Mesenchymal stem cell (in vitro differentiated cells and primary cell): ENCODE measurements at regions not wholly inside any gene's neighbourhood (a gene's known extent, or its start where the extent isn't known, plus 50 kb on each side); places are given as distances from the start of the nearest gene placed in this dataset.

Source experiments
- DNase-seq: peaks from one replicate; pipeline ENCODE4 v3.0.0-alpha.2; 2013
- H2AFZ ChIP-seq: one replicate; pipeline ENCODE4 v1.6.1; 2013; ENCODE audit warnings: low read depth, mild to moderate bottlenecking, control low read depth, inconsistent platforms, low read length, moderate library complexity
- H2AK5ac ChIP-seq: 2 replicates; pipeline ENCODE4 v1.6.1; 2013; ENCODE audit warnings: low read length, moderate library complexity, mild to moderate bottlenecking, inconsistent platforms; ENCODE audit not compliant: severe bottlenecking
- H2BK120ac ChIP-seq: one replicate; pipeline ENCODE4 v1.6.1; 2013; ENCODE audit warnings: low read depth, mild to moderate bottlenecking, inconsistent platforms, low read length, moderate library complexity
- H2BK12ac ChIP-seq, 2 experiments: one replicate each; pipeline ENCODE4 v1.6.1; 2013; ENCODE audit warnings: inconsistent platforms in 2 of 2, low read length in 2 of 2, mild to moderate bottlenecking in 2 of 2, moderate library complexity in 2 of 2, control low read depth in 1 of 2
- H2BK15ac ChIP-seq: one replicate; pipeline ENCODE4 v1.6.1; 2013; ENCODE audit warnings: mild to moderate bottlenecking, low read depth, inconsistent platforms; ENCODE audit not compliant: poor library complexity, severe bottlenecking
- H2BK5ac ChIP-seq: 2 replicates; pipeline ENCODE4 v1.6.1; 2013; ENCODE audit warnings: low read depth, mild to moderate bottlenecking, low read length, control low read depth, inconsistent platforms; ENCODE audit not compliant: poor library complexity, severe bottlenecking
- H3K14ac ChIP-seq, 2 experiments: one replicate each; pipeline ENCODE4 v1.6.1; 2013; ENCODE audit warnings: inconsistent platforms in 2 of 2, low read length in 2 of 2, control low read depth in 1 of 2, mild to moderate bottlenecking in 1 of 2, moderate library complexity in 1 of 2
- H3K18ac ChIP-seq, 2 experiments: one replicate each; pipeline ENCODE4 v1.6.1; 2013; ENCODE audit warnings: inconsistent platforms in 2 of 2, low read length in 2 of 2, control low read depth in 1 of 2, low read depth in 1 of 2, mild to moderate bottlenecking in 1 of 2
- H3K23ac ChIP-seq, 2 experiments: one replicate each; pipeline ENCODE4 v1.6.1; 2013; ENCODE audit warnings: inconsistent platforms in 2 of 2, low read length in 2 of 2, mild to moderate bottlenecking in 2 of 2, moderate library complexity in 2 of 2, control low read depth in 1 of 2
- H3K27ac ChIP-seq: 2 replicates; pipeline ENCODE4 v1.5.1; 2013; ENCODE audit warnings: mild to moderate bottlenecking, moderate library complexity, low read length, control low read depth, inconsistent platforms; ENCODE audit not compliant: poor library complexity, severe bottlenecking
- H3K27me3 ChIP-seq, 2 experiments: 2 replicates each; pipeline versions ENCODE4 v1.6.1 to v1.7.0; 2013; ENCODE audit warnings: low read length in 2 of 2, mild to moderate bottlenecking in 2 of 2, moderate library complexity in 2 of 2, control low read depth in 1 of 2, inconsistent platforms in 1 of 2; ENCODE audit not compliant: control insufficient read depth in 1 of 2, insufficient read depth in 1 of 2
- H3K36me3 ChIP-seq, 2 experiments: 2 replicates each; pipeline versions ENCODE4 v1.6.1 to v1.7.0; 2013; ENCODE audit warnings: low read length in 2 of 2, control low read depth in 1 of 2, inconsistent platforms in 1 of 2, low read depth in 1 of 2, mild to moderate bottlenecking in 1 of 2; ENCODE audit not compliant: insufficient read depth in 2 of 2, control insufficient read depth in 1 of 2
- H3K4ac ChIP-seq, 2 experiments: one replicate each; pipeline ENCODE4 v1.6.1; 2013; ENCODE audit warnings: inconsistent platforms in 2 of 2, low read length in 2 of 2, mild to moderate bottlenecking in 2 of 2, moderate library complexity in 2 of 2, control low read depth in 1 of 2, low read depth in 1 of 2
- H3K4me1 ChIP-seq: 2 replicates; pipeline ENCODE4 v1.6.1; 2013; ENCODE audit warnings: low read depth, low read length, control low read depth; ENCODE audit not compliant: control insufficient read depth, insufficient read depth
- H3K4me2 ChIP-seq: 2 replicates; pipeline ENCODE4 v1.6.1; 2013; ENCODE audit warnings: low read length, mild to moderate bottlenecking, inconsistent platforms; ENCODE audit not compliant: poor library complexity, severe bottlenecking
- H3K4me3 ChIP-seq, 2 experiments: 2 replicates each; pipeline versions ENCODE4 v1.5.1 to v1.7.0; 2013; ENCODE audit warnings: low read length in 2 of 2, mild to moderate bottlenecking in 2 of 2, control low read depth in 1 of 2, low read depth in 1 of 2; ENCODE audit not compliant: insufficient read depth in 1 of 2
- H3K79me1 ChIP-seq: replicated peaks from 2 replicates; pipeline ENCODE4 v1.6.1; 2013; ENCODE audit warnings: mild to moderate bottlenecking, control low read depth, low read length, inconsistent platforms; ENCODE audit not compliant: poor library complexity, severe bottlenecking
- H3K9ac ChIP-seq: 2 replicates; pipeline ENCODE4 v1.7.0; 2013; ENCODE audit warnings: mild to moderate bottlenecking, low read length, moderate library complexity
- H3K9me3 ChIP-seq: 2 replicates; pipeline ENCODE4 v1.7.0; 2013; ENCODE audit warnings: mild to moderate bottlenecking, low read length; ENCODE audit not compliant: control insufficient read depth
- H4K8ac ChIP-seq: one replicate; pipeline ENCODE4 v1.6.1; 2013; ENCODE audit warnings: inconsistent platforms, mild to moderate bottlenecking, low read length, moderate library complexity
- H4K91ac ChIP-seq: one replicate; pipeline ENCODE4 v1.6.1; 2013; ENCODE audit warnings: mild to moderate bottlenecking, low read length, inconsistent platforms
- WGBS: methylation state at CpG from one replicate; pipeline ENCODE4 v1.1.7; 2013; ENCODE audit warnings: mixed read lengths; 5-methylcytosine and 5-hydroxymethylcytosine counted together

GRCh38 chrX:69309074-69309792, 144.0 kb upstream of the PJA1 start:
- Histone ChIP-seq H4K8ac (no peak overlapping the region), H2BK5ac (no peak overlapping the region), H3K4me1 (no peaks in the 10 kb centered on the region), H3K23ac (no peak overlapping the region), H3K14ac (no peak overlapping the region), H2BK12ac (no peak overlapping the region), H3K79me1 (no peaks in the 10 kb centered on the region), H3K4ac (no peak overlapping the region), H3K36me3 (no peaks in the 10 kb centered on the region), H4K91ac (no peak overlapping the region), H2AK5ac (no peak overlapping the region), H3K27ac (no peak overlapping the region), H2BK15ac (no peak overlapping the region), H3K4me2 (no peak overlapping the region), H2AFZ (no peak overlapping the region), H3K18ac (no peak overlapping the region), H2BK120ac (no peak overlapping the region), H3K27me3 (peaks cover 21 to 81% of the 10 kb centered on the region in 2 experiments), H3K9ac (no peak overlapping the region), H3K9me3 (no peaks in the 10 kb centered on the region), H3K4me3 (no peak overlapping the region)
- 88% methylated on average over 7 of the region's 7 CpGs for WGBS
- DNase-seq = no peak

- Histone ChIP-seq H3K9me3 (no peaks in the 10 kb centered on the region), H2BK15ac (no peak overlapping the region), H3K4me3 (no peak overlapping the region), H2AK5ac (no peak overlapping the region), H2BK5ac (no peak overlapping the region), H3K18ac (no peak overlapping the region), H3K9ac (no peak overlapping the region), H2BK120ac (no peak overlapping the region), H3K27me3 (peaks cover 21 to 83% of the 10 kb centered on the region in 2 experiments), H3K27ac (no peak overlapping the region), H3K79me1 (no peaks in the 10 kb centered on the region), H3K4ac (no peak overlapping the region), H4K8ac (no peak overlapping the region), H2AFZ (no peak overlapping the region), H3K14ac (no peak overlapping the region), H3K4me2 (no peak overlapping the region), H4K91ac (no peak overlapping the region), H3K36me3 (no peaks in the 10 kb centered on the region), H3K23ac (no peak overlapping the region), H3K4me1 (no peaks in the 10 kb centered on the region), H2BK12ac (no peak overlapping the region)
- DNase-seq = no peak
- WGBS = 18% methylated on average over 6 of the region's 10 CpGs
Measured at GRCh38 chrX:69307756-69308155, 142.5 kb upstream of the PJA1 start.

- Histone ChIP-seq H3K18ac (no peak overlapping the region), H3K23ac (no peak overlapping the region), H2BK5ac (no peak overlapping the region), H3K9me3 (no peaks in the 10 kb centered on the region), H2AK5ac (no peak overlapping the region), H3K9ac (no peak overlapping the region), H3K4me2 (no peak overlapping the region), H2BK15ac (no peak overlapping the region), H2AFZ (no peak overlapping the region), H3K27ac (no peak overlapping the region), H3K4me3 (no peak overlapping the region), H3K79me1 (no peaks in the 10 kb centered on the region), H2BK12ac (no peak overlapping the region), H3K14ac (no peak overlapping the region), H3K36me3 (no peaks in the 10 kb centered on the region), H4K8ac (no peak overlapping the region), H3K27me3 (peaks cover 21 to 83% of the 10 kb centered on the region in 2 experiments), H4K91ac (no peak overlapping the region), H2BK120ac (no peak overlapping the region), H3K4ac (no peak overlapping the region), H3K4me1 (no peaks in the 10 kb centered on the region)
- WGBS = no CpG with 5 or more reads among the region's 1 CpG
- no peak for DNase-seq
Measured at GRCh38 chrX:69307029-69307428, 141.8 kb upstream of the PJA1 start.

GRCh38 chrX:69306063-69306404, 140.8 kb upstream of the PJA1 start:
- no peak overlapping the region for H2BK5ac ChIP-seq
- H3K18ac ChIP-seq = no peak overlapping the region
- no peak overlapping the region for H3K27ac ChIP-seq
- no peak overlapping the region for H2BK12ac ChIP-seq
- no peak overlapping the region for H3K4ac ChIP-seq
- no peak overlapping the region for H3K4me3 ChIP-seq
- no peaks in the 10 kb centered on the region for H3K36me3 ChIP-seq
- no peak overlapping the region for H2BK120ac ChIP-seq
- no peak overlapping the region for H4K91ac ChIP-seq
- H3K14ac ChIP-seq = no peak overlapping the region
- no peak overlapping the region for H2AFZ ChIP-seq
- no peak overlapping the region for H3K9ac ChIP-seq
- no peaks in the 10 kb centered on the region for H3K79me1 ChIP-seq
- no peak overlapping the region for H2AK5ac ChIP-seq
- no peak overlapping the region for H3K4me2 ChIP-seq
- WGBS = 38% methylated on average over 6 of the region's 7 CpGs
- no peak overlapping the region for H2BK15ac ChIP-seq
- no peak overlapping the region for H3K23ac ChIP-seq
- no peaks in the 10 kb centered on the region for H3K4me1 ChIP-seq
- no peak overlapping the region for H4K8ac ChIP-seq
- no peak for DNase-seq
- H3K27me3 ChIP-seq = peaks cover 21 to 83% of the 10 kb centered on the region in 2 experiments
- H3K9me3 ChIP-seq = no peaks in the 10 kb centered on the region
